Progenitor cell of endocrine pancreas (in vitro differentiated cells): ENCODE measurements at regions not wholly inside any gene's neighbourhood (a gene's known extent, or its start where the extent isn't known, plus 50 kb on each side); places are given as distances from the start of the nearest gene placed in this dataset.

Experiments
- DNase-seq: peaks from one replicate; pipeline ENCODE4 v3.0.0; 2021; ENCODE audit warnings: low spot score; ENCODE audit not compliant: unreplicated experiment
- H3K27ac Mint-ChIP-seq: 2 replicates; pipeline ENCODE4 v1.8.0; 2021; ENCODE audit warnings: mild to moderate bottlenecking, moderate library complexity, mixed read lengths
- H3K27me3 Mint-ChIP-seq: 2 replicates; pipeline ENCODE4 v1.8.0; 2021; ENCODE audit warnings: mixed read lengths
- H3K36me3 Mint-ChIP-seq: 2 replicates; pipeline ENCODE4 v1.8.0; 2022; ENCODE audit warnings: mixed read lengths; ENCODE audit not compliant: insufficient read depth
- H3K4me1 Mint-ChIP-seq: 2 replicates; pipeline ENCODE4 v1.8.0; 2021; ENCODE audit warnings: low read depth, mixed read lengths
- H3K4me3 Mint-ChIP-seq: 2 replicates; pipeline ENCODE4 v1.8.0; 2021; ENCODE audit warnings: low read depth, mild to moderate bottlenecking, moderate library complexity, mixed read lengths
- H3K9me3 Mint-ChIP-seq: 2 replicates; pipeline ENCODE4 v1.8.0; 2021; ENCODE audit warnings: low read depth, mixed read lengths
- CTCF ChIP-seq: fragments of 200-600 bp; sonication (generic); IDR thresholded peaks from one replicate; pipeline ENCODE4 v1.5.0; 2021; ENCODE audit warnings: antibody characterized with exemption, mild to moderate bottlenecking; ENCODE audit not compliant: unreplicated experiment

- Mint-ChIP-seq H3K27ac (no peak overlapping the region), H3K4me3 (no peak overlapping the region)
Measured at GRCh38 chr1:55965981-55966461, 613.3 kb downstream of the PLPP3 start.

DNA sequence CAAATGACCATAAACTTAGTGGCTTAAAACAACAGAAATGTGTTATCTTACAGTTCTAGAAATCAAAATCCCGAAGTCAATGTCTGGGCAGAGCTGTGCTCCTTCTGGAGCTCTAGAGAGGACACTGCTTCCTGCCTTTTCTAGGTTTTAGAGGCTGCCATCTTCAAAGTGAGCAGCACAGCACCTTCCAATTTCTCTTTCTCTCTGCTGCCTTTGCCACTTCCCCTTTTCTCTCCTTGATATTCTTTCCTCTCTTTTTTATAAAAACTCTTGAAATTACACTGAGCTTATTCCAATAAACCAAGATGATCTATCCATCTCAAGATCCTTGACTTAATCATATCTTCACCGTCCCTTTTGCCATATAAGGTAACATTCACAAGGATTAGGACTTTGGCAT, 616.9 kb downstream of the PLPP3 start:
- H3K4me1 Mint-ChIP-seq: peaks cover 2% of the 10 kb centered on the region
- no peak for TF ChIP-seq CTCF
- H3K36me3 Mint-ChIP-seq: no peaks in the 10 kb centered on the region
- no peak overlapping the region for H3K27ac Mint-ChIP-seq
- H3K9me3 Mint-ChIP-seq: no peaks in the 10 kb centered on the region
- no peak for DNase-seq
- H3K27me3 Mint-ChIP-seq: no peaks in the 10 kb centered on the region
- no peak overlapping the region for H3K4me3 Mint-ChIP-seq

More at GRCh38 chr1:55965981-55966461, 613.3 kb downstream of the PLPP3 start:
- Mint-ChIP-seq H3K4me1 (peaks cover 2% of the 10 kb centered on the region), H3K9me3 (peaks cover 7% of the 10 kb centered on the region), H3K27me3 (no peaks in the 10 kb centered on the region), H3K36me3 (no peaks in the 10 kb centered on the region)
- DNase-seq: no peak
- no peak for TF ChIP-seq CTCF

DNA sequence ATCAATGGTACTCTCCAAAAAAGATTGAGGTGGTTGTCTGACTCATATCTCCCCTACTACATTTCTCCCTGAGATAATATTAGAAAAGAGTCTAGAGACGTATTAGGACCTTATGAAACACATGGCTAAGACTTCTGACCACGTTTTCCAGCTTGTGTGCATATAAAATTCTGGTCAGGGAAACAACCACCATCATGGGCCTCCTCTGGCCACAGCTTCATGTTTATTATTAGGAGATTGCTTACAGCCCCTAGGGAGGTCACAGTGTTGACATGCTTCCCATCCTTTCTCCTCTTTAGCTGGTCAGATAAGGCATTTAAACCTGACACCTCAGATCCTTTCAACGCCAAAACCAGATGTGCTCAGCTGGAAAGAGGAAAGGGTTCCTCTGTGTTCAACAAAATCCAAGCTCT, 620.2 kb downstream of the PLPP3 start:
- Mint-ChIP-seq H3K27ac (no peak overlapping the region), H3K36me3 (no peaks in the 10 kb centered on the region), H3K27me3 (no peaks in the 10 kb centered on the region), H3K4me3 (no peak overlapping the region), H3K9me3 (no peaks in the 10 kb centered on the region), H3K4me1 (peaks cover 2% of the 10 kb centered on the region)
- TF ChIP-seq CTCF: no peak
- no peak for DNase-seq

DNA sequence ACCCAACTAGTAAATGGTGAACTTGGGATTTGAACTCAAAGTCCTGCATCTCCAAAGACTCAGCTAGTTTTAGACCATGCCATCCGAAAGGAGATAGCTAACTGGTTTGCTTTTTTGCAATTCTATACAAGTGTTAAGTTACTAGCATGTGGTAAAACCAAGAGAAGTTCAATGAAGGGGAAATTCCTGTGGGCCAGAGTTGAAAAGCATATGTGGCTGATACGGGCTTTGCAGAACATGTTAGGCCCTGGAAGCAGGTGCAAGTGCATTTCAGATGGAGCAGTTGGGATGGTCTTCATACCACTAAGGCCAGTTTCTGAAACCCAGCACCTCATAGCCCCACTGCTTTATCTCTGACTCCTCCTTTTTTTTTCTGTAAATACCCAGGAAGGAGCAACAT, 620.9 kb downstream of the PLPP3 start:
- TF ChIP-seq CTCF: no peak
- no peaks in the 10 kb centered on the region for H3K27me3 Mint-ChIP-seq
- no peaks in the 10 kb centered on the region for H3K36me3 Mint-ChIP-seq
- H3K4me1 Mint-ChIP-seq: peaks cover 2% of the 10 kb centered on the region
- no peak overlapping the region for H3K4me3 Mint-ChIP-seq
- no peaks in the 10 kb centered on the region for H3K9me3 Mint-ChIP-seq
- H3K27ac Mint-ChIP-seq: no peak overlapping the region
- DNase-seq: no peak

DNA sequence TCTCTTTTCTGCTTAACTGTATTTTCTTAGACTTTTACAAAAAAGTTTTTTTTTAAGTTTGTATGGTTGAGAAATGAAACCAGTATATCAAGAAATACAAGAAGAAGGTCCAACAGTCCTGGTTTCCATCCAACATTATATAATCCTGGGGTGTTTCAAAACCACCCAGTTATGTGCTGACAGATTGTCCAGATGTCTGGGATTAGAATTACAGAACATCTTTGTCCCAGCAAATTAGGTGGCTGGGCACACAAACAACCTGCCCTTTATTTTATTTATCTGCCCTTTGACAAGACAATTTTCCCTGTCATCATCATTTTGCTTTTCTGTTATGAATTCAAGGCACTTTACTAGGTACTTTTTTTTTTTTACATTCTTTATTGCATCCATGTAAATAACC, 622.1 kb downstream of the PLPP3 start:
- Mint-ChIP-seq H3K4me3 (no peak overlapping the region), H3K9me3 (no peaks in the 10 kb centered on the region), H3K4me1 (peaks cover 2% of the 10 kb centered on the region), H3K27me3 (no peaks in the 10 kb centered on the region), H3K36me3 (no peaks in the 10 kb centered on the region), H3K27ac (no peak overlapping the region)
- no peak for DNase-seq
- TF ChIP-seq CTCF: no peak
